OCI-LY1 (cell line): ENCODE measurements at regions not wholly inside any gene's neighbourhood (a gene's known extent, or its start where the extent isn't known, plus 50 kb on each side); places are given as distances from the start of the nearest gene placed in this dataset.

ENCODE experiments used
- H2AFZ ChIP-seq: fragments of 200-600 bp; sonication (generic), shearing (Covaris generic); 2 replicates; pipeline ENCODE4 v1.6.0; 2014; ENCODE audit warnings: antibody characterized with exemption, mild to moderate bottlenecking, low read length
- H3F3A ChIP-seq: fragments of 200-600 bp; sonication (generic), shearing (Covaris generic); 2 replicates; pipeline ENCODE4 v1.6.0; 2014; ENCODE audit warnings: mild to moderate bottlenecking, antibody characterized with exemption, low read length, moderate library complexity; ENCODE audit not compliant: insufficient read depth
- H3K27ac ChIP-seq: fragments of 200-600 bp; sonication (generic); 2 replicates; pipeline ENCODE4 v1.5.1; 2014; ENCODE audit warnings: low read length, mixed run types, mild to moderate bottlenecking, low read depth; ENCODE audit not compliant: poor library complexity, severe bottlenecking
- H3K27me3 ChIP-seq: fragments of 200-600 bp; sonication (generic); 2 replicates; pipeline ENCODE4 v1.6.0; 2014; ENCODE audit warnings: antibody characterized with exemption, mild to moderate bottlenecking, low read length, moderate library complexity; ENCODE audit not compliant: insufficient read depth
- H3K36me3 ChIP-seq: fragments of 200-600 bp; sonication (generic); 2 replicates; pipeline ENCODE4 v1.6.1; 2014; ENCODE audit warnings: mild to moderate bottlenecking, antibody characterized with exemption, low read length, moderate library complexity, mixed read lengths; ENCODE audit not compliant: insufficient read depth
- H3K4me1 ChIP-seq: fragments of 200-600 bp; sonication (generic); 2 replicates; pipeline ENCODE4 v1.5.1; 2014; ENCODE audit warnings: mild to moderate bottlenecking, low read length, moderate library complexity; ENCODE audit not compliant: insufficient read depth, severe bottlenecking
- H3K4me2 ChIP-seq: fragments of 200-600 bp; sonication (generic), shearing (Covaris generic); 2 replicates; pipeline ENCODE4 v1.6.1; 2014; ENCODE audit warnings: low read length
- H3K4me3 ChIP-seq: fragments of 200-600 bp; sonication (generic); 2 replicates; pipeline ENCODE4 v1.5.1; 2014; ENCODE audit warnings: low read length, low read depth, mild to moderate bottlenecking, mixed read lengths; ENCODE audit not compliant: poor library complexity, severe bottlenecking
- H3K79me2 ChIP-seq: fragments of 200-600 bp; shearing (Covaris generic); 2 replicates; pipeline ENCODE4 v1.6.1; 2016; ENCODE audit warnings: mixed run types, low read length, mixed read lengths; ENCODE audit not compliant: insufficient read depth
- H3K9ac ChIP-seq: fragments of 200-600 bp; sonication (generic), shearing (Covaris generic); 2 replicates; pipeline ENCODE4 v1.6.1; 2014; ENCODE audit warnings: mild to moderate bottlenecking, low read length, mixed read lengths
- H3K9me2 ChIP-seq: fragments of 200-600 bp; sonication (generic), shearing (Covaris generic); 2 replicates; pipeline ENCODE4 v1.6.1; 2014; ENCODE audit warnings: low read depth, mild to moderate bottlenecking, low read length, mixed read lengths
- H3K9me3 ChIP-seq: fragments of 200-600 bp; shearing (Covaris generic); 2 replicates; pipeline ENCODE4 v1.6.1; 2014; ENCODE audit warnings: low read length, mixed read lengths
- H4K20me1 ChIP-seq: fragments of 200-600 bp; sonication (generic), shearing (Covaris generic); 2 replicates; pipeline ENCODE4 v1.6.0; 2016; ENCODE audit warnings: mild to moderate bottlenecking, low read length; ENCODE audit not compliant: insufficient read depth
- EZH2 ChIP-seq: fragments of 200-600 bp; sonication (generic), shearing (Covaris generic); IDR thresholded peaks from 2 replicates; pipeline ENCODE4 v1.8.0; 2017; ENCODE audit warnings: borderline replicate concordance, mixed run types, mild to moderate bottlenecking, antibody characterized with exemption, low read length, moderate library complexity, mixed read lengths
- TF ChIP-seq, protein P1 (sequence below): fragments of 200-600 bp; sonication (generic), shearing (Covaris generic); IDR thresholded peaks from 2 replicates; pipeline ENCODE4 v1.5.1; 2017; ENCODE audit warnings: mild to moderate bottlenecking, antibody characterized with exemption, low read length, moderate library complexity, mixed read lengths

DNA sequence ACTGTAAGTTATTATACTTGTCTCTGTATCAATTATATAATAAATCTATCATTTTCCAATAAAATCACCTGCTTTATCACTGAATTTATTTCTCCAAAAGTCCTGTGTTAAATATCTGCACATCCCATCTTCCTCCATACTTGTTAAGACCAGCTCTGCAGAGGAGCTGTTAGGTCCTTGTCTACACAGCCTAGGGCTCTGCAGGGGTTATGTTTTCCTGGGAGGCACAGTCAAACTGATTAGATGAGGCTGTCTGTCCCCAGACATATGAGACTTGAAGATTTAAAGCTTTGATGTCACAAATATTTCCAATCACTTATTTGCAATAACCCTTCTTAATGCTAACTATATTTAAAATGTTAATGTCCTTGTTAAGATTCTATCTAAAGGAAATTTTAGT lies 446.8 kb downstream of the TRAM1L1 start:
- H2AFZ ChIP-seq: no peak overlapping the region

DNA sequence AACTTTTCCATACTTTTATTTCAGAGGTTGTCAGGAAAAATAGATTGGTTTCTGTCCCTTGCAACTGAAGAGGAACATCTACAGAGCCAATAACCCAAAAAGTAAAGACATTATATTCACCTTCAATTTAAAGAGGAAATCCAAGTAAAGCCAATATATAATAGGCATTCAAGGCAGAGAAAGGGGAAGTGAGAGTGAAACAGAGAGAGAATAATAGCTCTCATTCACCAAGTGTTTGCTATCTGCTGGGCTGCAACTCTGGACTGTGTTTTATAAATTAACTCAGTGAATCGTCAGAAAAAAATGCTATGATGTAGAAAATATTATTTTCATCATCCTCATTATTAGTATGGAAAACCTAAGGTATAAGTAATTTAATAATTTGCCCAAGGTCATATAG lies 448.5 kb downstream of the TRAM1L1 start:
- Histone ChIP-seq H3K4me2 (no peak overlapping the region), H3F3A (no peaks in the 10 kb centered on the region), H3K4me1 (no peaks in the 10 kb centered on the region)

More for the DNA sequence above, 446.8 kb downstream of the TRAM1L1 start:
- Histone ChIP-seq H4K20me1 (no peaks in the 10 kb centered on the region), H3K27ac (no peak overlapping the region), H3K4me2 (no peak overlapping the region), H3K9me2 (no peaks in the 10 kb centered on the region), H3K9me3 (no peaks in the 10 kb centered on the region), H3K36me3 (no peaks in the 10 kb centered on the region), H3K4me3 (no peak overlapping the region), H3F3A (no peaks in the 10 kb centered on the region), H3K4me1 (no peaks in the 10 kb centered on the region), H3K79me2 (no peaks in the 10 kb centered on the region), H3K9ac (no peak overlapping the region), H3K27me3 (no peaks in the 10 kb centered on the region)
- TF ChIP-seq EZH2: no peak
- TF ChIP-seq, protein P1, sequence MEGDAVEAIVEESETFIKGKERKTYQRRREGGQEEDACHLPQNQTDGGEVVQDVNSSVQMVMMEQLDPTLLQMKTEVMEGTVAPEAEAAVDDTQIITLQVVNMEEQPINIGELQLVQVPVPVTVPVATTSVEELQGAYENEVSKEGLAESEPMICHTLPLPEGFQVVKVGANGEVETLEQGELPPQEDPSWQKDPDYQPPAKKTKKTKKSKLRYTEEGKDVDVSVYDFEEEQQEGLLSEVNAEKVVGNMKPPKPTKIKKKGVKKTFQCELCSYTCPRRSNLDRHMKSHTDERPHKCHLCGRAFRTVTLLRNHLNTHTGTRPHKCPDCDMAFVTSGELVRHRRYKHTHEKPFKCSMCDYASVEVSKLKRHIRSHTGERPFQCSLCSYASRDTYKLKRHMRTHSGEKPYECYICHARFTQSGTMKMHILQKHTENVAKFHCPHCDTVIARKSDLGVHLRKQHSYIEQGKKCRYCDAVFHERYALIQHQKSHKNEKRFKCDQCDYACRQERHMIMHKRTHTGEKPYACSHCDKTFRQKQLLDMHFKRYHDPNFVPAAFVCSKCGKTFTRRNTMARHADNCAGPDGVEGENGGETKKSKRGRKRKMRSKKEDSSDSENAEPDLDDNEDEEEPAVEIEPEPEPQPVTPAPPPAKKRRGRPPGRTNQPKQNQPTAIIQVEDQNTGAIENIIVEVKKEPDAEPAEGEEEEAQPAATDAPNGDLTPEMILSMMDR: no peak

DNA sequence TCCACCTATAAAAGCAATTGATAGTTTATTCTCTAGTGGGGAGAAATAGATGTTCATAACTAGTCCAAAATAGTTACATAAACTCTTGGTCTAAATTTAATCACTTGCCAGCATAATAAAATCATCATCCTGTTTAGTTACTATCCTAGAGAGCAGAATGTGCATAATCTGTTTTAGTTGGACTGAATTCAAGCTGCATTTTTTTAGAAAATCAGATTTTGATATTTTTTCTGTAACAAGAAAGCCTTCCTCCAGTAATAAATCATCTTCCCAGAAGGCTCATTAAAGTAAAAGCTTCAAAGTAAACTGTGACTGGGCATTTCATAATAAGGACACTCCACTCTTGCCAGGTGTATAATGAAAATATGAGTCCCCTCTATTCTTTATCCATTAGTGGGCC lies 453.1 kb downstream of the TRAM1L1 start:
- no peaks in the 10 kb centered on the region for H3K36me3 ChIP-seq
- H4K20me1 ChIP-seq: no peaks in the 10 kb centered on the region
- no peak overlapping the region for H2AFZ ChIP-seq
- no peak overlapping the region for H3K4me3 ChIP-seq
- H3K9me3 ChIP-seq: no peaks in the 10 kb centered on the region
- H3K79me2 ChIP-seq: no peaks in the 10 kb centered on the region
- no peaks in the 10 kb centered on the region for H3K4me1 ChIP-seq
- no peak overlapping the region for H3K4me2 ChIP-seq
- no peak for TF ChIP-seq EZH2
- TF ChIP-seq, protein P1: no peak
- H3F3A ChIP-seq: no peaks in the 10 kb centered on the region
- H3K9ac ChIP-seq: no peak overlapping the region
- H3K9me2 ChIP-seq: no peaks in the 10 kb centered on the region
- H3K27me3 ChIP-seq: no peaks in the 10 kb centered on the region
- no peak overlapping the region for H3K27ac ChIP-seq

More for the DNA sequence above, 448.5 kb downstream of the TRAM1L1 start:
- no peak overlapping the region for H3K4me3 ChIP-seq
- no peak overlapping the region for H2AFZ ChIP-seq
- H3K36me3 ChIP-seq: no peaks in the 10 kb centered on the region
- H3K9me2 ChIP-seq: no peaks in the 10 kb centered on the region
- no peak overlapping the region for H3K9ac ChIP-seq
- no peaks in the 10 kb centered on the region for H3K27me3 ChIP-seq
- H4K20me1 ChIP-seq: no peaks in the 10 kb centered on the region
- no peaks in the 10 kb centered on the region for H3K9me3 ChIP-seq
- no peak for TF ChIP-seq EZH2
- no peak overlapping the region for H3K27ac ChIP-seq
- H3K79me2 ChIP-seq: no peaks in the 10 kb centered on the region

DNA sequence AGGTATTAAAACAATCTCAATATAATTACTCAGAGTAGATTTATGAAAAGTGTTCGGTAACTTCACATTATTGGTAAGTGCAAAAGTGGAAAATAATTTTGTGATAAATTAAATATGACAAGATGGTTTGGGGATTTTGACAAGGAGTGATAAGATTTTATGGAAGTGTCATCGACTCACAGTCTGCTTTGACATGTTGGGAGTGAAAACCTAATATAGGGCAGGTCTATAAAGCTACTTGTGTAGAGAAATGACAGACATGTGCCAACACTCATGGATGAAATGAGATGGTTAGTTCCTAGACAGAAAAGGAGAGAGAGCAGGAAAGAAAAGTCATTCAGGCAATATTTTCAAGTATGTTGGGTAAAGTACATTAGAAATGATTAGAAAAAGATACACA lies 456.8 kb downstream of the TRAM1L1 start:
- Histone ChIP-seq H3K4me1 (no peaks in the 10 kb centered on the region), H3K9me3 (no peaks in the 10 kb centered on the region), H3K9me2 (no peaks in the 10 kb centered on the region), H3K27me3 (no peaks in the 10 kb centered on the region), H2AFZ (no peak overlapping the region), H3K79me2 (no peaks in the 10 kb centered on the region), H3K4me3 (no peak overlapping the region), H3K27ac (no peak overlapping the region), H3K4me2 (no peak overlapping the region), H4K20me1 (no peaks in the 10 kb centered on the region), H3F3A (no peaks in the 10 kb centered on the region), H3K9ac (no peak overlapping the region), H3K36me3 (no peaks in the 10 kb centered on the region)
- TF ChIP-seq, protein P1: no peak
- no peak for TF ChIP-seq EZH2
